Parathyroid adenoma (tissue), 2 donors: ENCODE measurements at regions not wholly inside any gene's neighbourhood (a gene's known extent, or its start where the extent isn't known, plus 50 kb on each side); places are given as distances from the start of the nearest gene placed in this dataset.

Experiments used
- H2AFZ ChIP-seq: fragments of 300-600 bp; sonication (generic); one replicate; pipeline ENCODE4 v1.7.0; 2017; ENCODE audit warnings: antibody characterized with exemption, mild to moderate bottlenecking
- H3K27ac ChIP-seq: fragments of 300-600 bp; sonication (generic); one replicate; pipeline ENCODE4 v1.7.0; 2017
- H3K27me3 ChIP-seq: fragments of 300-600 bp; sonication (generic); one replicate; pipeline ENCODE4 v1.7.0; 2017; ENCODE audit warnings: low read length; ENCODE audit not compliant: control insufficient read depth, insufficient read depth
- H3K36me3 ChIP-seq: fragments of 300-600 bp; sonication (generic); one replicate; pipeline ENCODE4 v1.7.0; 2017; ENCODE audit warnings: low read length; ENCODE audit not compliant: control insufficient read depth, insufficient read depth
- H3K4me1 ChIP-seq: fragments of 300-600 bp; sonication (generic); one replicate; pipeline ENCODE4 v1.7.0; 2017; ENCODE audit warnings: control low read depth
- H3K4me2 ChIP-seq: fragments of 300-600 bp; sonication (generic); one replicate; pipeline ENCODE4 v1.7.0; 2017; ENCODE audit warnings: low read length
- H3K4me3 ChIP-seq: fragments of 300-600 bp; sonication (generic); one replicate; pipeline ENCODE4 v1.7.0; 2017; ENCODE audit warnings: low read depth, low read length
- H3K79me2 ChIP-seq: fragments of 300-600 bp; sonication (generic); one replicate; pipeline ENCODE4 v1.7.0; 2017; ENCODE audit warnings: control low read depth
- H3K9ac ChIP-seq: fragments of 300-600 bp; sonication (generic); one replicate; pipeline ENCODE4 v1.7.0; 2017; ENCODE audit warnings: mild to moderate bottlenecking
- H3K9me3 ChIP-seq: fragments of 300-600 bp; sonication (generic); one replicate; pipeline ENCODE4 v1.7.0; 2017; ENCODE audit warnings: low read length; ENCODE audit not compliant: control insufficient read depth
- TF ChIP-seq, protein P1 (sequence below): fragments of 300-600 bp; sonication (generic); IDR thresholded peaks from one replicate; pipeline ENCODE4 v1.7.0; 2017; ENCODE audit warnings: antibody characterized with exemption, mild to moderate bottlenecking
- donor health status: primary hyperparathyroidism.

- H3K79me2 ChIP-seq, result no peaks in the 10 kb centered on the region
- H3K4me2 ChIP-seq, result no peak overlapping the region
- TF ChIP-seq, protein P1, sequence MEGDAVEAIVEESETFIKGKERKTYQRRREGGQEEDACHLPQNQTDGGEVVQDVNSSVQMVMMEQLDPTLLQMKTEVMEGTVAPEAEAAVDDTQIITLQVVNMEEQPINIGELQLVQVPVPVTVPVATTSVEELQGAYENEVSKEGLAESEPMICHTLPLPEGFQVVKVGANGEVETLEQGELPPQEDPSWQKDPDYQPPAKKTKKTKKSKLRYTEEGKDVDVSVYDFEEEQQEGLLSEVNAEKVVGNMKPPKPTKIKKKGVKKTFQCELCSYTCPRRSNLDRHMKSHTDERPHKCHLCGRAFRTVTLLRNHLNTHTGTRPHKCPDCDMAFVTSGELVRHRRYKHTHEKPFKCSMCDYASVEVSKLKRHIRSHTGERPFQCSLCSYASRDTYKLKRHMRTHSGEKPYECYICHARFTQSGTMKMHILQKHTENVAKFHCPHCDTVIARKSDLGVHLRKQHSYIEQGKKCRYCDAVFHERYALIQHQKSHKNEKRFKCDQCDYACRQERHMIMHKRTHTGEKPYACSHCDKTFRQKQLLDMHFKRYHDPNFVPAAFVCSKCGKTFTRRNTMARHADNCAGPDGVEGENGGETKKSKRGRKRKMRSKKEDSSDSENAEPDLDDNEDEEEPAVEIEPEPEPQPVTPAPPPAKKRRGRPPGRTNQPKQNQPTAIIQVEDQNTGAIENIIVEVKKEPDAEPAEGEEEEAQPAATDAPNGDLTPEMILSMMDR, result no peak
- no peak overlapping the region for H3K9ac ChIP-seq
- no peak overlapping the region for H3K4me3 ChIP-seq
- H3K27ac ChIP-seq, result no peak overlapping the region
- no peaks in the 10 kb centered on the region for H3K9me3 ChIP-seq
- H3K27me3 ChIP-seq, result no peaks in the 10 kb centered on the region
- no peak overlapping the region for H2AFZ ChIP-seq
- no peaks in the 10 kb centered on the region for H3K4me1 ChIP-seq
- no peaks in the 10 kb centered on the region for H3K36me3 ChIP-seq
Observed at GRCh38 chr16:50444526-50444925, 75.7 kb upstream of the BRD7 start.

DNA sequence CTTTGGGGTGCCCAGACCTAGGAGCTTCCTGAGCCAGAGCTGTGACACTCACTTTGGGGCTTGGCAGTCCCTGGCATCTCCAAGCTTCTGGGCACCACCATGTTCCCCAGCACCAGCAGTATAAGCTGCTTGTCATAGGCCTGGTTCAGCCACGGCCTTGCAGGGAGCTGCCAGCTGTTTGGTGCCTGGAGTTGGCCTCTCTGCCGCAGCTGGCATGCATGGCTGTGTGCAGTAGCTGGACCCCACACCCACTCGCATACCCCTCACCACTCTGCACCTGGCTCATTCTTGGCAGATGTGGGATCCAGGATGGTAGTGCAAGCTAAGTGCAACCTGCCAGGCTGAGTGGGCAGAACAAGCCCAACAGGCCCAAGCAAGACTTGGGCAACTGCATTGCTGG is 73.4 kb upstream of the BRD7 start:
- peaks cover 7% of the 10 kb centered on the region for H3K4me1 ChIP-seq
- no peak overlapping the region for H3K9ac ChIP-seq
- H3K27ac ChIP-seq, result no peak overlapping the region
- TF ChIP-seq, protein P1, result no peak
- no peak overlapping the region for H3K4me3 ChIP-seq
- H3K9me3 ChIP-seq, result no peaks in the 10 kb centered on the region
- no peak overlapping the region for H2AFZ ChIP-seq
- H3K36me3 ChIP-seq, result no peaks in the 10 kb centered on the region
- no peaks in the 10 kb centered on the region for H3K27me3 ChIP-seq
- no peak overlapping the region for H3K4me2 ChIP-seq
- no peaks in the 10 kb centered on the region for H3K79me2 ChIP-seq

DNA sequence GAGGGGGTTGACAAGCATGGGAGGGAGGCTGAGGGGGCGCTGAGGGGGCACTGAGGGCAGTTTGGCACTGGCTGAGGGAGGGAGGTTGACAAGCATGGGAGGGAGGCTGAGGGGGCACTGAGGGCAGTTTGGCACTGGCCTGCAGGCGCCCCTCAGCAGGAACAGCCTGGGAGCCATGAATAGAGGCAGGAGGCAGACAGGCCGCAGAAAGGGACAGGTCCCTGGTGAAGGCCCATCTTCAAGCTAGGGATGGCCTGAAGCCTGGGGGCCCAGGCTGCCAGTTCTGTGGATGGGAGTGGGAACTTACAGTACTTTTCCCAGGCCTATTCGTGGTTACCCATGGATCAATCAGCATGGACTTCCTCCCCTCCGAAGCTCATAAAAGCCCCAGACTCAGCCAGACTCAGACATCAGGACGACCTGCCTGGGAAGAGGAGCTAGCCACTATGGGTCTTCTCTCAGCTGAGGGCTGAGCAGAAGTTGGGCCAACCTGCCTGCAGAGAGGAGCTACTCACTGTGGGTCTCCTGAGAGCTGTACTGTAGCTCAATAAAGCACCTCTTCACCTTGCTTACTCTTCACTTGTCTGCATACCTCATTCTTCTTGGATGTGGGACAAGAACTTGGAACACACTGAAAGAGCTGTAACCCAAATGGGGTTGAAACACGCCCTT is 72.8 kb upstream of the BRD7 start:
- no peak overlapping the region for H3K9ac ChIP-seq
- no peak overlapping the region for H3K4me2 ChIP-seq
- H3K36me3 ChIP-seq, result no peaks in the 10 kb centered on the region
- peaks cover 7% of the 10 kb centered on the region for H3K4me1 ChIP-seq
- no peaks in the 10 kb centered on the region for H3K27me3 ChIP-seq
- H3K79me2 ChIP-seq, result no peaks in the 10 kb centered on the region
- H3K4me3 ChIP-seq, result no peak overlapping the region
- TF ChIP-seq, protein P1, result no peak
- no peaks in the 10 kb centered on the region for H3K9me3 ChIP-seq
- H3K27ac ChIP-seq, result no peak overlapping the region
- no peak overlapping the region for H2AFZ ChIP-seq

- Histone ChIP-seq H3K4me2 (no peak overlapping the region), H3K4me3 (no peak overlapping the region), H3K9ac (no peak overlapping the region), H3K27me3 (no peaks in the 10 kb centered on the region), H3K36me3 (no peaks in the 10 kb centered on the region), H3K79me2 (no peaks in the 10 kb centered on the region), H3K4me1 (peaks cover 7% of the 10 kb centered on the region), H3K27ac (no peak overlapping the region), H2AFZ (no peak overlapping the region), H3K9me3 (no peaks in the 10 kb centered on the region)
- TF ChIP-seq, protein P1, result no peak
Observed at GRCh38 chr16:50440991-50441390, 72.2 kb upstream of the BRD7 start.

GRCh38 chr16:50440531-50440930 is 71.7 kb upstream of the BRD7 start:
- Histone ChIP-seq H3K4me2 (no peak overlapping the region), H3K27me3 (no peaks in the 10 kb centered on the region), H3K9me3 (no peaks in the 10 kb centered on the region), H3K79me2 (no peaks in the 10 kb centered on the region), H3K27ac (no peak overlapping the region), H3K4me1 (peaks cover 7% of the 10 kb centered on the region), H2AFZ (no peak overlapping the region), H3K4me3 (no peak overlapping the region), H3K36me3 (no peaks in the 10 kb centered on the region), H3K9ac (no peak overlapping the region)
- TF ChIP-seq, protein P1, result no peak
